ENCODE measurements at regions not wholly inside any gene's neighbourhood (a gene's known extent, or its start where the extent isn't known, plus 50 kb on each side); places are given as distances from the start of the nearest gene placed in this dataset.

DNA sequence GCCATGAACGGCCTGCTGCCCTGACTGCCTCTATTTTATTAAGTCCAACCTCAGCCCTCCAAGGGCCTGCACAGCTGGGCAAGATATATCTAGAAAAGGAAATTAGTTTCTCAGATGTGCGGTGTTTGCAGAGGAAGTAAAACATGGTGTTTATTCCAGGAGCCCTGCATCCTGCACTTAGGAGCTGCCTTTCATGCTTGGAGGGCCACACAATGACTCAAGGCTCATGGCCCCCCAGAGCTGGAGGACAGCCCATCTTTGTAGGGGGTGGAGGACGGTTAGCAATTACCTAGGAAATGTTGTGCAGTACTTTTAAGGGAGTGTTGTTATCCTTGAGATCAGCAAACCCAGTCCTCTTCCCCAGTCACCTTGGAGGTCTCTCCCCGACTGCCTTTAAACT lies 80.5 kb downstream of the COPRS start:
- TF ChIP-seq, protein P1, sequence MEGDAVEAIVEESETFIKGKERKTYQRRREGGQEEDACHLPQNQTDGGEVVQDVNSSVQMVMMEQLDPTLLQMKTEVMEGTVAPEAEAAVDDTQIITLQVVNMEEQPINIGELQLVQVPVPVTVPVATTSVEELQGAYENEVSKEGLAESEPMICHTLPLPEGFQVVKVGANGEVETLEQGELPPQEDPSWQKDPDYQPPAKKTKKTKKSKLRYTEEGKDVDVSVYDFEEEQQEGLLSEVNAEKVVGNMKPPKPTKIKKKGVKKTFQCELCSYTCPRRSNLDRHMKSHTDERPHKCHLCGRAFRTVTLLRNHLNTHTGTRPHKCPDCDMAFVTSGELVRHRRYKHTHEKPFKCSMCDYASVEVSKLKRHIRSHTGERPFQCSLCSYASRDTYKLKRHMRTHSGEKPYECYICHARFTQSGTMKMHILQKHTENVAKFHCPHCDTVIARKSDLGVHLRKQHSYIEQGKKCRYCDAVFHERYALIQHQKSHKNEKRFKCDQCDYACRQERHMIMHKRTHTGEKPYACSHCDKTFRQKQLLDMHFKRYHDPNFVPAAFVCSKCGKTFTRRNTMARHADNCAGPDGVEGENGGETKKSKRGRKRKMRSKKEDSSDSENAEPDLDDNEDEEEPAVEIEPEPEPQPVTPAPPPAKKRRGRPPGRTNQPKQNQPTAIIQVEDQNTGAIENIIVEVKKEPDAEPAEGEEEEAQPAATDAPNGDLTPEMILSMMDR (conservative IDR thresholded peaks at IDR 0.05): no peak
- no peak for TF ChIP-seq EZH2 (IDR thresholded peaks at IDR 0.05; ENCODE audit: low read depth)
